ENCODE measurements at regions not wholly inside any gene's neighbourhood (a gene's known extent, or its start where the extent isn't known, plus 50 kb on each side); places are given as distances from the start of the nearest gene placed in this dataset.

DNA sequence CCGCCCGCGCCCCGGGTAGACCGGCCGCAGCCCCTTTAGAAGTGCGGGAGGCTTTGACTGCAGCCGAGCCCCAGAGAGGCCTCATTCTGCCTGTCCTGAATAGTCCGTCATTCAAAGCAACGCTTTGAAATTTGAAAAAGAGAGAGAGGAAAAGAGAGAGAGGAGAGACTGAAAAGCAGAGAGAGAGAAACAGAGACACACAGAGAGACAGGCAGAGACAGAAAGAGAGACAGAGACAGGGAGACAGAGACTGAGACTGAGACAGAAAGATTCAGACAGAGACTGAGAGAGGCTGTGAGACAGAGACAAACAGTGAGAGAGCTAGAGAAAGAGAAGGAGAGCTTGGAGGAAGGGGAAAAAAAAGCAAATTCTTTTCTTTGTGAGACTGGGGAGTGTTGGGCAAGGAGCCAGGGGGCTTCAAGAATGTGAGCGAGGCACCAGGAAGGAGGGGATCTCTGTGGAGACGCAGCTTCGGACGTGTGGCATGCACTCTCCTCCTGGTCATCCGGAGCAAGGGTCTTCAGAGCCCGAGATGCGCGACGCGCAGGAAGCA is 73.1 kb downstream of the MYCN start:
- TF ChIP-seq, protein P1, sequence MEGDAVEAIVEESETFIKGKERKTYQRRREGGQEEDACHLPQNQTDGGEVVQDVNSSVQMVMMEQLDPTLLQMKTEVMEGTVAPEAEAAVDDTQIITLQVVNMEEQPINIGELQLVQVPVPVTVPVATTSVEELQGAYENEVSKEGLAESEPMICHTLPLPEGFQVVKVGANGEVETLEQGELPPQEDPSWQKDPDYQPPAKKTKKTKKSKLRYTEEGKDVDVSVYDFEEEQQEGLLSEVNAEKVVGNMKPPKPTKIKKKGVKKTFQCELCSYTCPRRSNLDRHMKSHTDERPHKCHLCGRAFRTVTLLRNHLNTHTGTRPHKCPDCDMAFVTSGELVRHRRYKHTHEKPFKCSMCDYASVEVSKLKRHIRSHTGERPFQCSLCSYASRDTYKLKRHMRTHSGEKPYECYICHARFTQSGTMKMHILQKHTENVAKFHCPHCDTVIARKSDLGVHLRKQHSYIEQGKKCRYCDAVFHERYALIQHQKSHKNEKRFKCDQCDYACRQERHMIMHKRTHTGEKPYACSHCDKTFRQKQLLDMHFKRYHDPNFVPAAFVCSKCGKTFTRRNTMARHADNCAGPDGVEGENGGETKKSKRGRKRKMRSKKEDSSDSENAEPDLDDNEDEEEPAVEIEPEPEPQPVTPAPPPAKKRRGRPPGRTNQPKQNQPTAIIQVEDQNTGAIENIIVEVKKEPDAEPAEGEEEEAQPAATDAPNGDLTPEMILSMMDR (IDR thresholded peaks at IDR 0.05; ENCODE audit: borderline replicate concordance, insufficient read depth, low read depth, low read length) = no peak
- H3K4me3 ChIP-seq (ENCODE audit: low read depth, low read length) = no peak overlapping the region

DNA sequence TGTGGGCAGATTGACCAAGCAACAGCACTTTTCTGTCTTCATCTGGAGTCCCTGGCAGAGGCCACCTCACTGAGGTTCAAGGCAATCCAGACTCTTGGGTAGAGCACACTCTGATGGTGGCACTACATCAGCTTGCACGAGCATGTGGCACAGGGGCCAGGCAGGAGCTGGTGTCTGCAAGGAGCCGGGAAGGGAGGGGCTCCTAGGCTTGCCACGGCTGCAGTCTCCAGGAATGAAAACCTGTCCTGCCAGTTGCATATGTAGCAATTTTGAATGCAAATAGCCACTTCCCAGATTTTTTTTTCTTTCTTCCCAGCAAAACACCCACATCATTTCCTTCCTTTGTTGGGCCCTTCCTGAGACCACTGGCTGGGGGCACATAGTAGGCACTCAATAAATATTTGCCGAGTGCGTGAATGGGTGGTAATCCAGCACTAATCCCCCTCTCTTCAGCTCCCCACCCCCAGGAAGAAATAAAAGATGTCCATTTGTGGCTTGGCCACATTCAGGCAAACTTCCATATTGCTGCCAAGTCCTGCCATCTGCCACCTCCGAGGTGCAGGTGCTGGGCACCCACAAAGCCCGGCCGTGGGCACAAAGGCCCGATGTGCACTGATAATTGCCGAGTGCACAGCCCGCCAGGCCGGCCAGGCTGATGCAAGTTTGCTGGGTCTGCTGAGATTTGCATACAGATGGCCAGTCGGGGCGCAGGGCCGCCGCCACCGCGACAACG is 72.4 kb downstream of the MYCN start:
- no peak overlapping the region for H3K4me3 ChIP-seq (ENCODE audit: low read depth, low read length)
- TF ChIP-seq, protein P1 (IDR thresholded peaks at IDR 0.05; ENCODE audit: borderline replicate concordance, insufficient read depth, low read depth, low read length) = no peak

DNA sequence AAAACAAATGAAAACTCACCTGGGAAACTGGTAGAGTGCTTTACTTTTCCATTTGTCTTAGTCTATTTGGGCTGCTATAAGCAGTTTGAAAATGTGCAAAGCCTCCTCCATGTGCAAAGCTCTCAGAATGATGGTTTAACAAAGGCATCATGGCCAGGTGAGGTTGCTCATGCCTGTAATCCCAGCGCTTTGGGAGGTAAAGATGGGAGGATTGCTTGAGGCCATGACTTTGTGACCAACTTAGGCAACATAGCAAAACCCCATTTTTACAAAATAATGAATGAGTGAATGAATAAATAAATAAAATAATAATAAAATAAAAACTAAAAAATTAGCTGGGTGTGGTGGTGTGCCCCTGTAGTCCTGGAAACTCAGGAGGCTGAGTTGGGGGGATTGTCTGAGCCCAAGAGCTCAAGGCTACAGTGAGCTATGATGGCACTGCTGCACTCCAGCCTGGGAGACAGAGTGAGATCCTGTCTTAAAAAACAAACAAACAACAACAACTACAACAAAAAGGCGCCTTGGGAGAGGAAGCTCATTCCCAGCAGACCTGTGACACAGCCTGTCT is 71.8 kb downstream of the MYCN start:
- TF ChIP-seq, protein P1 (IDR thresholded peaks at IDR 0.05; ENCODE audit: borderline replicate concordance, insufficient read depth, low read depth, low read length) = no peak
- no peak overlapping the region for H3K4me3 ChIP-seq (ENCODE audit: low read depth, low read length)

DNA sequence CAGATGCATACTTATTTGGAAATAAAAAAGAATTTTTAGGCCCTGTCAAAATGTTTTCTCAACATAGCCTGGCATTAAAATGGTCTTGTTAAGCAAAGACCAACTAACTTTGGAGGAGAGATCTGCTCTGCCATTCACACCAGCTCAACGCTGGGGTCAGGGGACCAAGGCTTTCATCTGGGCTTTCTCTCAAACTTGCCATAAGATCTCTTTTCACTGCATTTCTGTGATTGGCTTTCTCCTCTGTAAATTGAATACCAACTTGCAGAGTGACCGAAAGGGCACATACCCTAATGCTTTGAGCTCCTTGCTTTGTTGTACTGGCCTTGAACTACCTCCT is 71.2 kb downstream of the MYCN start:
- no peak overlapping the region for H3K4me3 ChIP-seq (ENCODE audit: low read depth, low read length)
- TF ChIP-seq, protein P1 (IDR thresholded peaks at IDR 0.05; ENCODE audit: borderline replicate concordance, insufficient read depth, low read depth, low read length) = no peak

DNA sequence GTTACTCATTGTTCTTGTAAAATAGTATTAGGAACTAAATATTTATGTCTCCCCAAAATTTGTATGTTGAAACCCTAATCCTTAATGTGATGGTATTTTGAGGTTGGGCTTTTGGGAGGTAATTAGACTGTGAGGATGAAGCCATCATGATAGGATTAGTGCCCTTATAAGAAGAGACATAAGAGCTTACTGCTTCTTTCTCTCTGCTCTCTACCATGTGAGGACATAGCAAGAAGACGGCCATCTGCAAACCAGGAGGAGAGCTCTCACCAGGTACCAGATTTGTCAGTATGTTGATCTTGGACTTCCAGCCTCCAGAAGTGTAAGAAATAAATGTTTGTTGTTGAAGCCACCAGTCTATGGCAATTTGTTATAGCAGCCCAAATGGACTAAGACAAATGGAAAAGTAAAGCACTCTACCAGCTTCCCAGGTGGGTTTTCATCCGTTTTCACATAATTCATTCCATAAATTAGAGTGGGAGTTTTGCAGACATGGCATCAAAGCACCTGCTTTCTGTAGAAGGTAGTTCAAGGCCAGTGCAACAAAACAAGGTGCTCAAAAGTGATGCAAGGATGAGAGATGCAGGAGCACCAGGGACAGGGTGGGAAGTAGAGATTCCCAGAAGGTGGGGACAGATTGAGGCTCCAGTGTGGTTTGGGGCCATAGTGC is 70.7 kb downstream of the MYCN start:
- H3K4me3 ChIP-seq (ENCODE audit: low read depth, low read length) = no peak overlapping the region
- TF ChIP-seq, protein P1 (IDR thresholded peaks at IDR 0.05; ENCODE audit: borderline replicate concordance, insufficient read depth, low read depth, low read length) = no peak

DNA sequence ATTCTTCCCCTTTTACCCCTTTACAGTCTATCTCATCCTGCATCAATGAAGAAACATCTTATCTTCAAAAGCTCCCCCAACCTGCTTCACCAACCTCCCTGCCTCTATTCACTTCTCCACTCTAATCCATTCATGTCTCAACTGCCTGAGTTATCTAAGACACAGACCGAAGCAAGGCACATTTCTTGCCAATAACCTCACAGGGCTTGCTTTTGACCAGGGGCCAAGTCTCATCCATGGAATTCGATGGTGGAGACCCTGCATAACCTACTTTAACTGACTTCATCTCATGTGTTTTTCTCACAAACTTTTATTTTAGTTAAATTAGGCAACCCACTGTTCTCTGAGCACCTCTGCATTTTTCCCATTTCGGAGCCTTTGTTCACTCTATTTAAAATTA is 69.7 kb downstream of the MYCN start:
- H3K4me3 ChIP-seq (ENCODE audit: low read depth, low read length) = no peak overlapping the region
- TF ChIP-seq, protein P1 (IDR thresholded peaks at IDR 0.05; ENCODE audit: borderline replicate concordance, insufficient read depth, low read depth, low read length) = no peak
